Sciatic nerve (tissue), 2 donors: ENCODE measurements at regions not wholly inside any gene's neighbourhood (a gene's known extent, or its start where the extent isn't known, plus 50 kb on each side); places are given as distances from the start of the nearest gene placed in this dataset.

ENCODE experiments used
- ATAC-seq: fragments of 200-7000 bp; cut with Tn5 transposase; one replicate; pipeline ENCODE4 v1.9.1; 2020; ENCODE audit warnings: mild to moderate bottlenecking, moderate library complexity
- DNase-seq: peaks from one replicate; pipeline ENCODE4 v3.0.0-alpha.2; 2020; ENCODE audit warnings: low spot score
- intact Hi-C: fragments of 100-400 bp; cut with DNase I; formaldehyde crosslinking; loops from one replicate; pipeline ENCODE4 v1.14.2; 2022
- donor health status: DM: no; HTN: no; CAD: no.
- donor health status: DM: no; HTN: no; CAD: no.

DNA sequence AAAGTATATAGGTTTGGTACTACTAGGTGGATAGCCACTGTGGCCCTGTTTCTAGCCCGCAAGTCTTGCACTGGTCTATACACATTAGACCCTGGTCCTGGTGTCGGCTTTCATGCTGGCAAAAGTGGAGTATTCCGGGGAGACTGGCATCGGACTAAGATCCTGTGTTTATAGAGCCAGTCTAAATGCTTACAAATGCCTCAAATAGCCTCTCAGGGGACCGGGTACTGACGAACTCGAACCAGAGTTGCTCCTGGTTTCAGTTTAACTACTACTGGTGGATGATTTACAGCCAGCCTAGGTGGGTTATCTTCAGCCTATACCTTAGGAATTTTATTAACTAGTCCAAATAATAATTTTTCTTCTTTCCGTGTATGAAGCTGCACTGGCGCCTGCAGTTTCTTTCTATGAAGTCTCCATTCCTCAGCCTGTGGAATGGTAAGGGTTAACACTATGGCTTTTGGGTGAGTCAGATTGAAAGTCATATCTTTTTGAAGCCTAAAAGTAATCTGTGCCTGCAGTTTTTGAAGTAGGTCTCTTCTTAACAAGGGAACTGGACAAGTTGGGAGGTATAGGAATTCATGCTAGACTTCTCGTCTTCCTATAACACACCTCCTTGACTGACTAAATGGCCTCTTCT is 51.3 kb downstream of the OR10H4 start:
- intact Hi-C loops = no loop called here
- no peak for ATAC-seq
- DNase-seq = no peak

GRCh38 chr19:16001481-16002312 is 52.9 kb downstream of the OR10H4 start:
- ATAC-seq (peak; percentile 76), DNase-seq (no peak)
- intact Hi-C loops = no loop called here

DNA sequence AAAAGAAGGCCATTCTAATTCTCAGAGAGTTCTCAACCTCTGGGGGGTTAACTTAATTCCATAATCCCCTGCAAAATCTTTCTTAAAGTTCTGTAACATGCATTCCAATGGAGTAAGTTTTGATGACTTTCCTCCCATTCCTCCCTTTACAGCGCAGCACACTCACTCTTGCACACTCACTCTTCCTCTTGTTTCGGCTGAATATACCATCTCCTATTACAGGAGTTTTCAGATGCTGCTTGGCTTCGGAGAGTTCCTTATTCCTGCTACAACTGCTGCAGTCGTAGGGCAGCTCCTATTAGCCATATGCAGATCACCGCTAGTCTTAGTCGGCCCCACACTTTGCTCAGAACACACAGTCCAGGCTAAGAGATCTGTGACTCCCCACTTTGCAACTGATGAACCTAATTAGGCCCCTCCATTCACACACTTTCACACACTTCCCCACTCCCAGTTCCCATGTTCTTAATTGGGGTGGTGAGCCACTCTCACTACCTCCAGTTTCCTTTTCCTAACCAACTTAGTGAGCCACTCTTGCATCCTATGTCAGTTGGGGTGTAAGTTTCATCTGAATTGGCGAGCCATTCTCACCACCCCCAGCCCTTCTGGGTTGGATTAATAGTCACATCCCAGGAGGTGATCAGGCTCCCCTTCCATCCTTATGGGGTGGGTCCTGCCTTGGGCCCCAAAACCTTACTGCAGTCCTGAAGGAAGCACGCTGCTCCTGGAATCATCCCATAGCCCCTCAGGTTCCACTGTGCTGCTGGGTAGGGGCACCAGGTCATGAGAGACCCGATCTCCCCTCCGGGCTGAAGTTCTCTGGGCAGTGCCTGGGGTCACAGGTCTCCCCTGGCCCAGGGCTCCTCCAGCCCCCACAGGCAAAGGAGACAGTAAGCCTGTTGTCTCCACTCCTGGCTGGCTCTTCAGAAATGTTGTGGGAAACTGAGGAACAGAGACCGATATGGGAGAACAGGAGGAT is 53.9 kb downstream of the OR10H4 start:
- intact Hi-C loops = no loop called here
- ATAC-seq = no peak
- DNase-seq = no peak

DNA sequence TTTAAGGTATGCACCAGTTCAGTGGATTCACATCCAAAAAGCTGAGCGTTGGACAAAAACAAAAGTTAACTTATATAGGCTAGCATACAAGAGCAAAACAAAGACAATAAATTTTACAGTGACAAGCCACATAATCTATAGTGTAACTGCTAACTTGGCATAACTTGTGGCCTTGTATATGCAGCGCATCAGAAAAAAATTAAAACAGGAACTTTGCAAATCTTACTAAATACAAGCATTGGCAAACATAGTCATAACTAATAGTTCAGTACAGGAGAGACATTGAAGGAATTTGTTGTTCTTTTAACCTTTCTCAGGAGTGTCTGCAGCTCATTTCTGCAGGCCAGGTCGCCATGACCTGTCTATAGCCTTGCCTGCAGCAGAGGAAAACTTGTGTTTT is 54.6 kb downstream of the OR10H4 start:
- no peak for ATAC-seq
- intact Hi-C loops = no loop called here

GRCh38 chr19:16005925-16006324 is 57.1 kb downstream of the OR10H4 start:
- intact Hi-C loops = no loop called here
- ATAC-seq (no peak), DNase-seq (no peak)

More for the DNA sequence above, 54.6 kb downstream of the OR10H4 start:
- no peak for DNase-seq

GRCh38 chr19:16012552-16012951 is 63.7 kb upstream of the TPM4 start:
- intact Hi-C loops = no loop called here

DNA sequence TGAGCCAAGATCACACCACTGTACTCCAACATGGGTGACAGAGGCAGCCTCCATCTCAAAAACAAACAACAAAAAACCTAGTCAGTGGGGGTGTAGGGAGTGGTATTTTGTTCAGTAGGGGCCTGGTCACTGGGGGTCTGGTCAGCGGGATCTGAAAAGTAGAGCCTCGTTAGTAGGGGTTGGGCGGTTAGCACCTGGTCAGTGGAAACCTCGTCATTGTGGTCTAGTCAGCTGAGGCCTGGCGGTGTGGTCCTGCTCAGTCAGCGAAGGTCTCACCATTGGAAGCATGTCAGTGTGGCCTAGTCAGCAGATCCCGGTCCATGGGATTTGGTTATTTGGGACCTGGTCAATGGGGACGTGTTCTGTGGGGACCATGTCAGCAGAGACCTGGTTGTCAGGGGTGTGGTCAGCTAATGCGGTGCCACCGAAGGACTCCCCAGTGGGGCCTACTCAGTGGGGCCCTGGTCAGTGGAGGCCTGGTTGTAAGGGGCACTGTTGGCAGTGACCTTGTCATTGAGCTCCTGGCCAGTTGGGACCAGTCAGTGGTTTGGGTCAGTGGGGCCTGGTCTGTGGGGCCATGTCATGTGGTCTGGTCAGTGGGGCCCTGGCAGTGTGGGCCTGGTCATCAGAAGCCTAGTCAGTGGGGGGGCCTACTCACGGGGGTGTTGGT is 63.0 kb upstream of the TPM4 start:
- ATAC-seq (no peak), DNase-seq (no peak)
- intact Hi-C loops = no loop called here

More at GRCh38 chr19:16012552-16012951, 63.7 kb upstream of the TPM4 start:
- no peak for ATAC-seq
- DNase-seq = no peak

DNA sequence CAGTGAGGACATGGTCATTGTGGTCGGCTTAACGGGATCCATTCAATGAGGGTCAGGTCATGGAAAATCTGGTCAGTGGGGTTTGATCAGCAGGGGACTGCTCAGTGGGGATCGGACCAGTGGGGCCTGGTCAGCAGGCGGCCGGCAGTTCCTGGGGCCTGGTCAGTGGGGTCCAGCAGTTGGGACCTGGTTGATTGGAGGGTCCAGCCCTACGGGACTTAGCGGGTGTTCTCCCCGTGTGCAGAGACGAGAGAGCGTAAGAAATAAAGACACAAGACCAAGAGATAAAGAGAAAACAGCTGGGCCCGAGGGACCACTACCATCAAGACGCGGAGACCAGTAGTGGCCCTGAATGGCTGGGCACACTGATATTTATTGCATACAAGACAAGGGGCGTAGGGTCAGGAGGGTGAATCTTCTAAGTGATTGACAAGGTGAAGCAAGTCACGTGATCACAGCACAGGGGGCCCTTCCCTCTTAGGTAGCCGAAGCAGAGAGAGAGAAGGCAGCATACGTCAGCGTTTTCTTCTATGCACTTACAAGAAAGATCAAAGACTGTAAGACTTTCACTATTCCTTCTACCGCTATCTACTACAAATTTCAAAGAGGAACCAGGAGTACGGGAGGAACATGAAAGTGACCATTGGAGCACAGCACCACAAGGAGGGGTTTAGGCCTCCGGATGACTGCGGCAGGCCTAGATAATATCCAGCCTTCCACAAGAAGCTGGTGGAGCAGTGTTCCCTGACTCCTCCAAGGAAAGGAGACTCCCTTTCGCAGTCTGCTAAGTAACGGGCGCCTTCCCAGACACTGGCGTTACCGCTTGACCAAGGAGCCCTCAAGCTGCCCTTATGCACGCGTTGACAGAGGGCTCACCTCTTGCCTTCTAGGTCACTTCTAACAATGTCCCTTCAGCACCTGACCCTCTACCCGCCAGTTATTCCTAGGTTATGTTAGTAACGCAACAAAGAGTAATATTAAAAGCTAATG is 62.1 kb upstream of the TPM4 start:
- intact Hi-C loops = no loop called here
- ATAC-seq = no peak
- DNase-seq = no peak

- no peak for ATAC-seq
- intact Hi-C loops = no loop called here
- DNase-seq = no peak
Observed at GRCh38 chr19:16014923-16015804, 61.1 kb upstream of the TPM4 start.

DNA sequence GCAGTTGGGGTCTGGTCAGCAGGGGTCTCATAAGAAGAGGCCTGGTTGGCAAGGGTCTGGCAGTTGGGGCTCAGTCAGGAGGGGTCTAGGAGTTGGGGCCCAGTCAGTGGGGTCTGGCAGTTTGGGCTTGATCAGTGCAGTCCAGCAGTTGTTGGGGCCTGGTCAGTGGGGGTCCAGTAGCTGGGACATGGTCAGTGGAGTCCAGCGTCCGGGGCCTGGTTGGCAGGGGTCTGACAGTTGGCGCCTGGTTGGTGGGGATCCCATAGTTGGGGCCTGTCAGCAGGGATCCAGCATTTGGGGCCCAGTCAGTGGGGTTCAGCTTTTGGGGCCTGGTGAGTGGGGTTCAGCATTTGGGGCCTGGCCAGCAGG is 60.5 kb upstream of the TPM4 start:
- ATAC-seq (no peak), DNase-seq (no peak)
- intact Hi-C loops = no loop called here

- ATAC-seq (no peak), DNase-seq (no peak)
- intact Hi-C loops = no loop called here
Observed at GRCh38 chr19:16016226-16017137, 59.8 kb upstream of the TPM4 start.

GRCh38 chr19:16017138-16017490 is 59.2 kb upstream of the TPM4 start:
- DNase-seq (no peak), ATAC-seq (no peak)
- intact Hi-C loops = no loop called here

DNA sequence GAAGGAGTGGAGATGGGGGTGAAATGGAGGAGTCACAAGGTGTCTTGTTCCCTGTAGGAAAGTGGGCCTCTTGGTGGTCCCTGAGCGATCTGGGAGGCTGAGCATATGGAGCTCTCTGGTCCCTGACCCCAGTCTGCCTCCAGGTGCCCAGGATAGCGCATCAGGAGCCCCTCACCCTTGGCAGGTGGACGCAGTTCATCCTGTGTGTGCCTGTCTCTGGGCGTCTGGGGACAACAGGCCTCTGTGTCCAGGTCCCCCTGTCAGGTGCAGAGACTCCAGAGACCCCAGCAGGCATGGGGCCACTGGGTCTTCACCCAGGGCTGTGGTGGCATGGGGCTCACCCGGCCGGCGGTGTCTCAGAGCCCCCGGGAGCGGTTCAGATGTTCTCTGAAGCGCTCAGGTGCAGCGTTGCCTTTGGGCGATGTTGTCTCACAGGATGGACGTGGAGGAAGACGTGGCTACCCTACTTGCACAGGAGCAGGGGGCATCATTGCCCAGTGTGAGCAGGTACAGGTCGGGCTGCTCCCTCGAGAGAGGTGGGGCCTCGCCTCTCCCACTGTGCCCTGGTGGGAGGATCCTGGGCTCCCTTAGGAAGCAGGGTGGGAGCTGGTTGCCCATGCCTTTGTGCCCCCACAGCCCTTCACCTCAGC is 58.1 kb upstream of the TPM4 start:
- DNase-seq = peak; percentile 41
- intact Hi-C loops = no loop called here

DNA sequence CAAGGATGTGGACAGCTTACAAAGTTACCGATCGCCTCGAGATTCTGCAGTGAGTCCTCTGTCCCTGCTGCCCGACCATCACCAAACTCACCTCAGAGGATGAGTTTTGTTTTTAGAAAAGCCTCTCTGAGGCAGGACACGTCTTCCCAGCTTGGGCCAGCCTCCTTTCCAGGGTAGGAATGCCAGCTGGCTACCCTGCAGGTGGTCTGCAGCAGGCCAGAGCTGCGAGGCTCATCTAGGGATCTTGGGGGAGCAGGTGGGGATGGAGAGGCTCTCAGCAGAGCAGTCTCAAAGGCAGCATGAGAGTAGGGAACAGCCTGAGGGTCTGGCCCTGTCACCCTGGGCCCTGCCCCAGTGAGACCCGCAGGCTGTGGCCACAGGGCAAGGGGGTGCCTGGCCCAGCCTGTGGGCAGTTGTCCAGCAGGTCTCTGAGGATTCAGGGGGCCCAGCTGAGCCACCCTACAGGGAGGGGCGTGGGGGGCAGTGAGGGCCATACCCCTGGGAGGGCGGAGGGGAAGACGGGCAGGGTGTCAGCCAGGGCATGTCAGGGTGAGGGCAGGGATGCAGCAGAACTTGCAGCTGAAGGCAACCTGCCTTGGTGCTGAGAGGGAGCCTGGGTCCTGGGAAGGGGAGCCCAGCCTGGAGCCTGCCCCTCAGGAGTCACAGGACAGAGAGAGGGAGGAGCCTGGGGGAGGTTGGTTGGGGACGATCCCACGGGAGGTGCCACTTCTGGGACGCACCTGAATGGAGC is 57.3 kb upstream of the TPM4 start:
- ATAC-seq (no peak), DNase-seq (peak; percentile 40)
- intact Hi-C loops = no loop called here

More for the DNA sequence above, 58.1 kb upstream of the TPM4 start:
- no peak for ATAC-seq
